CD4-positive, alpha-beta memory T cell (primary cell): ENCODE measurements at regions not wholly inside any gene's neighbourhood (a gene's known extent, or its start where the extent isn't known, plus 50 kb on each side); places are given as distances from the start of the nearest gene placed in this dataset.

ENCODE experiments used
- CTCF ChIA-PET: fragments of 350-600 bp; sonication (Branson Sonifier 250); formaldehyde crosslinking; loops from one replicate; lab custom pipeline; 2021; ENCODE audit warnings: inconsistent platforms; ENCODE audit not compliant: partially characterized antibody; lab: Charles Lee
- POLR2A ChIA-PET: fragments of 350-600 bp; sonication (Branson Sonifier 250); formaldehyde crosslinking; loops from one replicate; lab custom pipeline; 2021; ENCODE audit not compliant: partially characterized antibody; lab: Charles Lee
- DNase-seq, 5 donors: peaks; one replicate each; pipeline versions ENCODE4 v3.0.0 to v3.0.0-alpha.2; 2020 to 2022; ENCODE audit warnings: mixed read lengths in 1 of 5
- H3K27ac ChIP-seq: one replicate; pipeline ENCODE4 v1.7.0; 2013; ENCODE audit warnings: low read depth, low read length
- H3K27me3 ChIP-seq: 2 replicates; pipeline ENCODE4 v1.7.0; 2013; ENCODE audit warnings: mild to moderate bottlenecking, low read length, moderate library complexity; ENCODE audit not compliant: insufficient read depth
- H3K36me3 ChIP-seq: 2 replicates; pipeline ENCODE4 v1.7.0; 2013; ENCODE audit warnings: mild to moderate bottlenecking, low read length, moderate library complexity; ENCODE audit not compliant: insufficient read depth
- H3K4me1 ChIP-seq: 2 replicates; pipeline ENCODE4 v1.7.0; 2013; ENCODE audit warnings: mild to moderate bottlenecking, low read length, moderate library complexity; ENCODE audit not compliant: insufficient read depth
- H3K4me3 ChIP-seq, 2 donors: one replicate each; pipeline ENCODE4 v1.7.0; 2013; ENCODE audit warnings: low read length in 2 of 2, mild to moderate bottlenecking in 1 of 2
- H3K9me3 ChIP-seq, 2 donors: one replicate each; pipeline ENCODE4 v1.7.0; 2013; ENCODE audit warnings: low read length in 2 of 2, control low read depth in 1 of 2; ENCODE audit not compliant: control insufficient read depth in 1 of 2
- H3K27ac Mint-ChIP-seq, 7 donors: one replicate each; pipeline ENCODE4 v1.8.0; 2020 to 2021; ENCODE audit warnings: mixed read lengths in 7 of 7, mild to moderate bottlenecking in 6 of 7, inconsistent platforms in 3 of 7, moderate library complexity in 3 of 7
- H3K27me3 Mint-ChIP-seq, 2 donors: one replicate each; pipeline ENCODE4 v1.8.0; 2020 to 2021; ENCODE audit warnings: mixed read lengths in 2 of 2
- H3K36me3 Mint-ChIP-seq, 2 donors: one replicate each; pipeline ENCODE4 v1.8.0; 2020 to 2021; ENCODE audit warnings: mixed read lengths in 2 of 2, inconsistent platforms in 1 of 2, mild to moderate bottlenecking in 1 of 2
- H3K4me1 Mint-ChIP-seq, 4 donors: one replicate each; pipeline ENCODE4 v1.8.0; 2020 to 2021; ENCODE audit warnings: mixed read lengths in 4 of 4, mild to moderate bottlenecking in 1 of 4
- H3K4me3 Mint-ChIP-seq, 8 donors: one replicate each; pipeline ENCODE4 v1.8.0; 2020 to 2021; ENCODE audit warnings: mixed read lengths in 8 of 8, mild to moderate bottlenecking in 7 of 8, moderate library complexity in 6 of 8, inconsistent platforms in 3 of 8
- H3K9me3 Mint-ChIP-seq, 8 donors: one replicate each; pipeline ENCODE4 v1.8.0; 2020 to 2021; ENCODE audit warnings: mixed read lengths in 8 of 8, mild to moderate bottlenecking in 5 of 8, inconsistent platforms in 3 of 8, moderate library complexity in 1 of 8
- intact Hi-C: fragments of 100-400 bp; cut with micrococcal nuclease; formaldehyde crosslinking; loops from one replicate; pipeline ENCODE4 v1.15.1; 2023

GRCh38 chr15:25493823-25494526, 55.2 kb upstream of the UBE3A start:
- H3K27me3 ChIP-seq, result no peaks in the 10 kb centered on the region
- no peak for DNase-seq
- Mint-ChIP-seq H3K4me1 (no peaks in the 10 kb centered on the region), H3K4me3 (no peak overlapping the region), H3K36me3 (peaks cover 0 to 4% of the 10 kb centered on the region in 2 donors), H3K27ac (no peak overlapping the region), H3K9me3 (peaks cover 0 to 36% (median 22%) of the 10 kb centered on the region in 8 donors), H3K27me3 (peaks cover 0 to 5% of the 10 kb centered on the region in 2 donors)
- ChIA-PET POLR2A (no interaction called here), CTCF (no interaction called here)
- H3K4me3 ChIP-seq, result no peak overlapping the region
- H3K4me1 ChIP-seq, result no peaks in the 10 kb centered on the region
- H3K27ac ChIP-seq, result no peak overlapping the region
- H3K36me3 ChIP-seq, result no peaks in the 10 kb centered on the region
- no peaks in the 10 kb centered on the region for H3K9me3 ChIP-seq
- intact Hi-C loops, result no loop called here

- Histone ChIP-seq H3K27ac (no peak overlapping the region), H3K4me1 (no peaks in the 10 kb centered on the region), H3K4me3 (no peak overlapping the region), H3K36me3 (no peaks in the 10 kb centered on the region), H3K27me3 (no peaks in the 10 kb centered on the region), H3K9me3 (no peaks in the 10 kb centered on the region)
- H3K4me3 Mint-ChIP-seq, result no peak overlapping the region
- POLR2A ChIA-PET, result no interaction called here
- H3K4me1 Mint-ChIP-seq, result no peaks in the 10 kb centered on the region
- CTCF ChIA-PET, result interaction anchor here (1.1 to 1.3 kb wide), 2 partner anchors 9 to 16 kb away, joined by 3 to 6 read pairs; no protein-coding TSS in a partner anchor
- H3K9me3 Mint-ChIP-seq, result peaks cover 0 to 43% (median 27%) of the 10 kb centered on the region in 8 donors
- peaks cover 0 to 4% of the 10 kb centered on the region in 2 donors for H3K36me3 Mint-ChIP-seq
- intact Hi-C loops, result no loop called here
- peaks cover 0 to 5% of the 10 kb centered on the region in 2 donors for H3K27me3 Mint-ChIP-seq
- no peak for DNase-seq
- no peak overlapping the region for H3K27ac Mint-ChIP-seq
These were observed 53.5 kb upstream of the UBE3A start for GRCh38 chr15:25492315-25492714.
